ENCODE measurements at regions not wholly inside any gene's neighbourhood (a gene's known extent, or its start where the extent isn't known, plus 50 kb on each side); places are given as distances from the start of the nearest gene placed in this dataset.
"Not testable (repeated sequence)": the region's sequence is repeated elsewhere in the genome, so short reads cannot be mapped to it uniquely, and the experiment has no call there.

GRCh38 chr6:55931101-55931500, 55.7 kb upstream of the BMP5 start:
- H3K14ac ChIP-seq (ENCODE audit: low read length): no peak overlapping the region
- H2BK120ac ChIP-seq (ENCODE audit: low read depth, low read length): no peak overlapping the region
- no peaks in the 10 kb centered on the region for H3K36me3 ChIP-seq (replicated peaks in 1 of 2; ENCODE audit: control insufficient read depth in 2 of 2, insufficient read depth in 2 of 2, low read length in 2 of 2)
- H2BK5ac ChIP-seq (ENCODE audit: low read length): no peak overlapping the region
- no peak overlapping the region for H3K27ac ChIP-seq (replicated peaks; ENCODE audit: low read length)
- no peaks in the 10 kb centered on the region for H3K9me3 ChIP-seq (replicated peaks in 1 of 2; ENCODE audit: control insufficient read depth in 2 of 2, insufficient read depth in 1 of 2, low read depth in 1 of 2, low read length in 2 of 2)
- H3K18ac ChIP-seq (ENCODE audit: low read length): no peak overlapping the region
- H3K4ac ChIP-seq (ENCODE audit: low read length): no peak overlapping the region
- no peak overlapping the region for H2BK12ac ChIP-seq (ENCODE audit: low read length)
- H2AK5ac ChIP-seq (ENCODE audit: low read depth, low read length): no peak overlapping the region
- no peak overlapping the region for H4K91ac ChIP-seq (ENCODE audit: low read depth, low read length, poor library complexity)
- H4K8ac ChIP-seq (ENCODE audit: low read depth, low read length): no peak overlapping the region
- H3K4me3 ChIP-seq (ENCODE audit: low read length in 2 of 2): no peak overlapping the region
- no peak overlapping the region for H3K9ac ChIP-seq (ENCODE audit: low read depth, low read length, poor library complexity)
- no peak overlapping the region for H3K23ac ChIP-seq (ENCODE audit: low read depth, low read length, poor library complexity)
- H3K4me1 ChIP-seq (ENCODE audit: control insufficient read depth in 2 of 2, insufficient read depth in 1 of 2, low read depth in 1 of 2, low read length in 2 of 2): no peaks in the 10 kb centered on the region
- WGBS, 2 donors (ENCODE audit: extremely low coverage in 2 of 2, insufficient read length in 2 of 2, insufficient replicate concordance in 1 of 2): no CpG with 5 or more reads among the region's 3 CpGs
- no peaks in the 10 kb centered on the region for H3K79me1 ChIP-seq (ENCODE audit: low read depth, low read length)
- no peak overlapping the region for H2AFZ ChIP-seq (ENCODE audit: low read length)
- H3K4me2 ChIP-seq (ENCODE audit: insufficient read depth, low read length, poor library complexity, severe bottlenecking): no peak overlapping the region
- H2BK15ac ChIP-seq (ENCODE audit: low read length): no peak overlapping the region
- no peaks in the 10 kb centered on the region for H3K27me3 ChIP-seq (ENCODE audit: control insufficient read depth in 3 of 3, insufficient read depth in 3 of 3, low read depth in 1 of 3, low read length in 3 of 3)
- no peak for DNase-seq (ENCODE audit: low spot score)

DNA sequence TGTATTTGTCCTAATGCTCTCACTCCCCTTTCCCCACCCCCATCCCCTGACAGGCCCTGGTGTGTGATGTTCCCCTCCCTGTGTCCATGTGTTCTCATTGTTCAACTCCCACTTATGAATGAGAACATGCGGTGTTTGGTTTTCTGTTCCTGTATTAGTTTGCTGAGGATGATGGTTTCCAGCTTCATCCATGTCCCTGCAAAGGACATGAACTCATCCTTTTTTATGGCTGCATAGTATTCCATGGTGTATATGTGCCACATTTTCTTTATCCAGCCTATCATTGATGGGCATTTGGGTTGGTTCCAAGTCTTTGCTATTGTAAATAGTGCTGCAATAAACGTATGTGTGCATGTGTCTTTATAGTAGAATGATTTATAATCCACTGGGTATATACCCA, 52.3 kb upstream of the BMP5 start:
- WGBS, 2 donors (ENCODE audit: extremely low coverage in 2 of 2, insufficient read length in 2 of 2, insufficient replicate concordance in 1 of 2): no CpG with 5 or more reads among the region's 2 CpGs
- H2BK15ac ChIP-seq (ENCODE audit: low read length); H3K4ac ChIP-seq (ENCODE audit: low read length); H3K4me3 ChIP-seq (ENCODE audit: low read length in 2 of 2); H3K23ac ChIP-seq (ENCODE audit: low read depth, low read length, poor library complexity); H4K8ac ChIP-seq (ENCODE audit: low read depth, low read length); H3K27ac ChIP-seq (replicated peaks; ENCODE audit: low read length); H2BK120ac ChIP-seq (ENCODE audit: low read depth, low read length); H3K36me3 ChIP-seq (replicated peaks in 1 of 2; ENCODE audit: control insufficient read depth in 2 of 2, insufficient read depth in 2 of 2, low read length in 2 of 2); H3K79me1 ChIP-seq (ENCODE audit: low read depth, low read length); H2BK12ac ChIP-seq (ENCODE audit: low read length); H2AK5ac ChIP-seq (ENCODE audit: low read depth, low read length); H3K4me2 ChIP-seq (ENCODE audit: insufficient read depth, low read length, poor library complexity, severe bottlenecking); H2BK5ac ChIP-seq (ENCODE audit: low read length); H3K4me1 ChIP-seq (ENCODE audit: control insufficient read depth in 2 of 2, insufficient read depth in 1 of 2, low read depth in 1 of 2, low read length in 2 of 2); DNase-seq (ENCODE audit: low spot score); H2AFZ ChIP-seq (ENCODE audit: low read length); H3K18ac ChIP-seq (ENCODE audit: low read length); H3K9me3 ChIP-seq (replicated peaks in 1 of 2; ENCODE audit: control insufficient read depth in 2 of 2, insufficient read depth in 1 of 2, low read depth in 1 of 2, low read length in 2 of 2); H4K91ac ChIP-seq (ENCODE audit: low read depth, low read length, poor library complexity); H3K9ac ChIP-seq (ENCODE audit: low read depth, low read length, poor library complexity); H3K14ac ChIP-seq (ENCODE audit: low read length); H3K27me3 ChIP-seq (ENCODE audit: control insufficient read depth in 3 of 3, insufficient read depth in 3 of 3, low read depth in 1 of 3, low read length in 3 of 3): not testable (repeated sequence)

DNA sequence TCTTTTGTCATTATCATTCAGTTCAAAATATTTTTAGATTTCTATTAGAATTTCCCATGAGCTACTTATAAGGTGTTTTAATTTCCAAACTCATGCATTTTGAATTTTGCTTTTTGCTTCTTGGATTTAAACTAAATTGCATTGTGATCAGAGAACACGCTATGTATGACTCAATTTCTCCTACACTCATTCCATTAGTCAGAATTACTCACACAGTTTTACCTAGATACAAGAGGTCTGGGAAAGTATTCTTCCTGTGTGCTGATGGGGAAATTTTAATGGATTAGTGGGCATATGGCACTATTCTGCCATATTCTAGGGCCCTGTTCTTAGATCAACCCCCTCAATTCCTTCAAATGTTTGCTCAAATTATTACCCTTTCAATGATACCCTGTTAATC, 49.9 kb upstream of the BMP5 start:
- Histone ChIP-seq H2BK12ac (ENCODE audit: low read length) (no peak overlapping the region), H3K27ac (replicated peaks; ENCODE audit: low read length) (no peak overlapping the region), H2BK15ac (ENCODE audit: low read length) (no peak overlapping the region), H3K79me1 (ENCODE audit: low read depth, low read length) (no peaks in the 10 kb centered on the region), H4K8ac (ENCODE audit: low read depth, low read length) (no peak overlapping the region), H3K4me2 (ENCODE audit: insufficient read depth, low read length, poor library complexity, severe bottlenecking) (no peak overlapping the region), H2AFZ (ENCODE audit: low read length) (no peak overlapping the region), H3K9ac (ENCODE audit: low read depth, low read length, poor library complexity) (no peak overlapping the region), H4K91ac (ENCODE audit: low read depth, low read length, poor library complexity) (no peak overlapping the region), H3K36me3 (replicated peaks in 1 of 2; ENCODE audit: control insufficient read depth in 2 of 2, insufficient read depth in 2 of 2, low read length in 2 of 2) (no peaks in the 10 kb centered on the region), H2BK5ac (ENCODE audit: low read length) (no peak overlapping the region), H3K14ac (ENCODE audit: low read length) (no peak overlapping the region), H2BK120ac (ENCODE audit: low read depth, low read length) (no peak overlapping the region), H3K4me3 (ENCODE audit: low read length in 2 of 2) (no peak overlapping the region), H3K27me3 (ENCODE audit: control insufficient read depth in 3 of 3, insufficient read depth in 3 of 3, low read depth in 1 of 3, low read length in 3 of 3) (no peaks in the 10 kb centered on the region), H3K23ac (ENCODE audit: low read depth, low read length, poor library complexity) (no peak overlapping the region), H2AK5ac (ENCODE audit: low read depth, low read length) (no peak overlapping the region), H3K4me1 (ENCODE audit: control insufficient read depth in 2 of 2, insufficient read depth in 1 of 2, low read depth in 1 of 2, low read length in 2 of 2) (no peaks in the 10 kb centered on the region), H3K4ac (ENCODE audit: low read length) (no peak overlapping the region), H3K9me3 (replicated peaks in 1 of 2; ENCODE audit: control insufficient read depth in 2 of 2, insufficient read depth in 1 of 2, low read depth in 1 of 2, low read length in 2 of 2) (no peaks in the 10 kb centered on the region), H3K18ac (ENCODE audit: low read length) (no peak overlapping the region)
- DNase-seq (ENCODE audit: low spot score): no peak
- no CpG with 5 or more reads among the region's 1 CpG for WGBS, 2 donors (ENCODE audit: extremely low coverage in 2 of 2, insufficient read length in 2 of 2, insufficient replicate concordance in 1 of 2)
